ENCODE measurements at regions not wholly inside any gene's neighbourhood (a gene's known extent, or its start where the extent isn't known, plus 50 kb on each side); places are given as distances from the start of the nearest gene placed in this dataset.
"Not testable (repeated sequence)": the region's sequence is repeated elsewhere in the genome, so short reads cannot be mapped to it uniquely, and the experiment has no call there.

DNA sequence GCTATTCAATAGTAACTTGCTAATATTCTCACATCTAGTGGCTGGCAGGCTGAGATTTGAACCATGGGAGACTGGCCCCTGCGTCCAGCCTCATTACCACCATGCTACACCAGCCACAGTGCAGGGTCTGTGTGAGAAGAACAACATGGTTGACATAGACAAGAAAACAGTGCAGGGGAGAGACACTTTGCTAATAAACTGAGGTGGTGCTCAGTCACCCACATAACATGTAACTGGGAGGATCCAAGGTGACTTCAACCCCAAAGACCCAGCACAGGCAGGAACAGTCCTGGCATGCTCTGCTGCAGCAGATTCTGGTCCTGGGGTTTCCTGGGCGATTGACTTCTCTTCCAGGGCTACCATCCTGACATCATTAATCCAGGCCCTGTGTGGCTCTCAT, 143.1 kb downstream of the CSNK2A3 start:
- no peak overlapping the region for H3K4me3 ChIP-seq (replicated peaks; ENCODE audit: low read depth, low read length)
- no peaks in the 10 kb centered on the region for H3K36me3 ChIP-seq (ENCODE audit: control insufficient read depth, insufficient read depth, low read length)
- no peak for DNase-seq (ENCODE audit: extremely low read depth, insufficient read length)
- no peaks in the 10 kb centered on the region for H3K27me3 ChIP-seq (replicated peaks; ENCODE audit: control insufficient read depth, insufficient read depth, low read length)
- no peak for TF ChIP-seq CTCF (IDR thresholded peaks at IDR 0.05; ENCODE audit: insufficient read depth, low read length, poor library complexity, severe bottlenecking)

- no peak for DNase-seq (ENCODE audit: extremely low read depth, insufficient read length)
- no peaks in the 10 kb centered on the region for H3K36me3 ChIP-seq (ENCODE audit: control insufficient read depth, insufficient read depth, low read length)
- no peaks in the 10 kb centered on the region; the same call in 1 of the 2 replicates for H3K27me3 ChIP-seq (replicated peaks; ENCODE audit: control insufficient read depth, insufficient read depth, low read length)
- TF ChIP-seq CTCF (IDR thresholded peaks at IDR 0.05; ENCODE audit: insufficient read depth, low read length, poor library complexity, severe bottlenecking) = no peak
- H3K4me3 ChIP-seq (replicated peaks; ENCODE audit: low read depth, low read length) = no peak overlapping the region
Measured at GRCh38 chr11:11208994-11209393, 144.1 kb downstream of the CSNK2A3 start.

DNA sequence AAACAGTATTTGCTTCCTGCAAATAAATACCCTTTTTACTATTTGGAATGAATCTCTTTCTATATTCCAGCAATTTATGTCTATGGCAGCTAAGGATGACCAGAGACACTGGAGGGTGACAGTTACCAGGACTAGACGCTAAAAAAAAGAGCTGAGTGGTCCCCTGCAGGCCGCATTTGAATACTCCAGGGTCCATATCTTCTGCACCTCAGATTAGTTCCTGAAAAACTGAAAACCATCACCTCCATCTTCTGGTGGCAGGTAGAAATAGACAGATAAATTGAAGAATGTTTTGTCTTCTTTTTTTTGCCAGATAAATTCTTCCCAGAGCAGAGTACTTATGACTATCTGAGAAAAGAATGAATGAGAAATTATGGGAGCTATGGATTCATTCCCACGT, 145.6 kb downstream of the CSNK2A3 start:
- Histone ChIP-seq H3K4me3 (replicated peaks; ENCODE audit: low read depth, low read length) (no peak overlapping the region), H3K27me3 (replicated peaks; ENCODE audit: control insufficient read depth, insufficient read depth, low read length) (no peaks in the 10 kb centered on the region; the same call in 1 of the 2 replicates), H3K36me3 (ENCODE audit: control insufficient read depth, insufficient read depth, low read length) (no peaks in the 10 kb centered on the region)
- TF ChIP-seq CTCF (IDR thresholded peaks at IDR 0.05; ENCODE audit: insufficient read depth, low read length, poor library complexity, severe bottlenecking) = peak; percentile 9
- DNase-seq (ENCODE audit: extremely low read depth, insufficient read length) = no peak

GRCh38 chr11:11206484-11206883, 146.6 kb downstream of the CSNK2A3 start:
- Histone ChIP-seq H3K27me3 (replicated peaks; ENCODE audit: control insufficient read depth, insufficient read depth, low read length) (no peaks in the 10 kb centered on the region; the same call in 1 of the 2 replicates), H3K4me3 (replicated peaks; ENCODE audit: low read depth, low read length) (no peak overlapping the region), H3K36me3 (ENCODE audit: control insufficient read depth, insufficient read depth, low read length) (no peaks in the 10 kb centered on the region)
- DNase-seq (ENCODE audit: extremely low read depth, insufficient read length) = no peak
- TF ChIP-seq CTCF (IDR thresholded peaks at IDR 0.05; ENCODE audit: insufficient read depth, low read length, poor library complexity, severe bottlenecking) = no peak

DNA sequence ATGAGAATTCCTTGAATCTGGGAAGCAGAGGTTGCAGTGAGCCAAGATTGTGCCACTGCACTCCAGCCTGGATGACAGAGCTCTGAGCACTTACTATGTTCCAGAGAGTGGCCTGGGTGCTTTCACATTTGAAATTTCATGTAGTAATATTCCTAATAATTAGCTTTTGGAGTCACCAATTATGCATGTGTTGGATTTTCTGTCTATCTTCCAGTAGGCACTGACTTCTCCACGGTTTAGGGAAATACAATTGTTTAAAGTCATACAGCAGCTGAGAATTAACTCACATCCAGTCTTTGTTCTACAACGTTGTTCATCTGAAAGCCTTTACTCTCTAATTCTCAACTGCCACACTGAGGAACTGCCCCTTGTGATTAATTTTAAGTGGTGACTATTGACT, 150.2 kb downstream of the CSNK2A3 start:
- Histone ChIP-seq H3K27me3 (replicated peaks; ENCODE audit: control insufficient read depth, insufficient read depth, low read length) (no peaks in the 10 kb centered on the region; the same call in 1 of the 2 replicates), H3K4me3 (replicated peaks; ENCODE audit: low read depth, low read length) (no peak overlapping the region), H3K36me3 (ENCODE audit: control insufficient read depth, insufficient read depth, low read length) (no peaks in the 10 kb centered on the region)
- DNase-seq (ENCODE audit: extremely low read depth, insufficient read length) = no peak
- no peak for TF ChIP-seq CTCF (IDR thresholded peaks at IDR 0.05; ENCODE audit: insufficient read depth, low read length, poor library complexity, severe bottlenecking)

DNA sequence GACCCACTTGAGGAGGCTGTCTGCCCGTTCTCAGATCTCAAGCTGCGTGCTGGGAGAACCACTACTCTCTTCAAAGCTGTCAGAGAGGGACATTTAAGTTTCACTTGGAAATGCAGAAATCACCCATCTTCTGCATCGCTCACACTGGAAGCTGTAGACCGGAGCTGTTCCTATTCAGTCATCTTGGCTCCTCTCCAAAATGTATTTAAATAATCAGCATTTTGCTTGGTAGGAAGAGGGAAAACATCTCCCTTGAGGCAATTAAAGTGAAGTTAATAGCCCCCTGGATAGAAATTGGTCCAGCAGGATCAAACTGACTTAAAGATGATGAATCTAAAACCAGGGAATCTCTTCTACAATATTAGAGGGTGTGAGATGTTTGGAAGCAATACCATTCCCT, 151.7 kb downstream of the CSNK2A3 start:
- DNase-seq (ENCODE audit: extremely low read depth, insufficient read length); H3K27me3 ChIP-seq (replicated peaks; ENCODE audit: control insufficient read depth, insufficient read depth, low read length); H3K4me3 ChIP-seq (replicated peaks; ENCODE audit: low read depth, low read length); H3K36me3 ChIP-seq (ENCODE audit: control insufficient read depth, insufficient read depth, low read length): not testable (repeated sequence)
